Activated CD8-positive, alpha-beta memory T cell treated with anti-CD3 and anti-CD28 coated beads, Interleukin-2, amount 50 U/mL, for 48 hours (primary cell): ENCODE measurements at regions not wholly inside any gene's neighbourhood (a gene's known extent, or its start where the extent isn't known, plus 50 kb on each side); places are given as distances from the start of the nearest gene placed in this dataset.
"Not testable (repeated sequence)": the region's sequence is repeated elsewhere in the genome, so short reads cannot be mapped to it uniquely, and the experiment has no call there.

Experiments used
- DNase-seq: peaks from one replicate; pipeline ENCODE4 v3.0.0-alpha.2; 2020

DNA sequence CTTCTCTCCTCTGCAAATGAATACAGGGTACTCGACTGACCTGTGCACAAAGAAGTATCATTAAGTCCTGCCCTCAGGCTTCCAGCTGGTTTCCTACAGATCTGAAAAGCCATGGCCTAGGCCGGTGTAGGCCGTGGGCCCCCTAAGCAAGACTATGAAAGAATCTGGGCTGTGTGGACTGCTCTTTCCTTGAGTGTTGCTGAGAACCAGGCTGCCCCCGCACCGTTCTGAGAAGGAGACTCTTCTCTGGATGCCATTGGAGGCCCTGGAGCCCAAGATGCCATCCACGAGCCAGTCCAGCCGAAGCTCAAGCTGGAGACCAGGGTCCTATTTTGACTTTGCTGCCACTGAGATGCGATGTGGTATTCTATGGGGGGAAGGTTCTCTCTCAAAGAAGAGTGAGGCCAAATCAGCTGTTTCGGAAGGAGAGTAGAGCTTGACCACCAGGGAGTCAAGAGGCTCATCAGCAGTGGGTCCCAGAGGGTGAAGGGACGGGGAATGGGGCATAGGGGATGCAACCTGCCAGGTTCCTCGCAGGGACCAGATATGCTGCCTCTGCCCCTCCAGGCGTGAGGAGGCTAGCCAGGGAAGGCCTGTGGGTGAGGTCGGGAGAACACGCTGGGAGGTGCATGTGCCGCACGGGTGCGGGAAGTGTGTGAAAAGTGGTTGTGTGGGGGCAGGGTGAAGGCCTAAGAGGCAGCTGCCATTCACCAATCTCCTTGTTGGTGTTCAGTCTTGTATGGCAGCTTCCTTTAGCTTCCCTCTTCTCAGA, 96.4 kb upstream of the B3GAT1 start:
- peak; percentile 22 for DNase-seq

DNA sequence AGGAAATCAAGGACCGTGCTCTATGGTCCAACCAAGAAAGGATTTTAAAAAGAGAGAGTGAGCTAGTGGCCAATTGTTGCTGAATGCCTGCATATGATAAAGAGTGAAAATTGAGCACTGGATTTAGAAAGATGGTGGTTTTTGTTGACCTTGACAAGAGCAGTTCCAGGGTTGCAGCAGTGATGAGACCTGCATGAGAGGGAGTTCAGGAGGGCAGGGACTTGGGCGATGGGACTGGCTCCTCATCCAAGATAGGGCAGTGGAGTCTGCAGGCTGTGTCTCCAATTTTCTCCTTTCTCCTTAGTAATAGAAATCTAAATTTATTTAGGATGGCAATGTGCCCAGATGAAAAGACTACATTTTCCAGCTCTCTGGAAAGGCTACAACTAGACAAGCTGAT, 94.0 kb upstream of the B3GAT1 start:
- DNase-seq: no peak

DNA sequence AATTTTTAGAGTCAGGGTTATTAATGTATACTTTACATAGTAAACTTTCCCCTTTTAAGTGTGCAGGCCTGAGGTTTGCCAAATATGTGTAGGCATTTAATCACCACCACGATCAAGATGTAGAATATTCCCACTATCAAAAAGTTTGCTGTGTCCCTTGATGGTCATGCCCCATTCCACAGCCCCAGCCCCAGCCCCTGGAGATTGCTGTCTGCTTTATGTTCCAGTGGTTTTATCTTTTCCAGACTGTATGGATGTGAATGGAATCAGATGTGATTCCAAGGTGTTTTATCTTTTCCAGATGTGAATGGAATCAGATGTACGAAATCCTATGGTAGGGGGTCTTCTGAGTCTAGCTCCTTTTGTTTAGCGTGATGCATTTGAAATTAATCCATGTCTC, 93.1 kb upstream of the B3GAT1 start:
- no peak for DNase-seq

DNA sequence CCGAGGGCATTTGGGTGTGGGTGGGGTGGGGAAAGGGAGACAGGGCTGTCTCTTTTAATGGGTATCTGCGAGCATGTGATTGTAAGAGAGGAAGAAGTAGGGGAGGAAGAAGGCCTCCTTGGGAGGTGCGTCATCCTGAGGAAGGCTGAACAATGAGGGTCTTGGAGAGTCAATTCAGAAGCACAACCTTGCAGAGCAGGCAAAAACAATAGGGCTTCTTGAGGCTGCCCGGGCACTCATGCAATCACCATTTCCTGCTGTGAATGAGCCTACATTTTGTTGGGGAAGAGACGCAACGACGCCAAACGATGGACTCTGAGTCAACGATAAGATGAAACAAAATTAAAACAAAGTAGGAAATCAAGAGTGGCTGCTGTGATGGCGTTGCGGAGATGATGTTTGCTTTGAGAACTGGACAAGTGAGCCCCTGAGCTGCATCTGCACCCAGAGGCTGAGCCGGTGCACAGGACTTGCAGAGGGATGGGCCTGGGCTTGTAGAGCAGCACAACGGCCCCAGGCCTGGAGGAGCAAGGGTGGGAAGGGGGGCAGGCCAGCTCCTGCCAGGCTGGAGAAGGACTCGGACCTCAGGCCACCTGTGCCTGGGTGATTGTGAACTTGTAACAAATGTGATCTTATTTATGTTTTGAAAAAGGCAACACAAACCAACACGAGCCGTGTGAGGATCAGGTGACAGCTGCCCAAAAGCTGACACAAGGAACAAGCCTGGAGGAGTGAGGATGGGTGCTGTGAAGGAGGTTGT, 92.3 kb upstream of the B3GAT1 start:
- no peak for DNase-seq

DNA sequence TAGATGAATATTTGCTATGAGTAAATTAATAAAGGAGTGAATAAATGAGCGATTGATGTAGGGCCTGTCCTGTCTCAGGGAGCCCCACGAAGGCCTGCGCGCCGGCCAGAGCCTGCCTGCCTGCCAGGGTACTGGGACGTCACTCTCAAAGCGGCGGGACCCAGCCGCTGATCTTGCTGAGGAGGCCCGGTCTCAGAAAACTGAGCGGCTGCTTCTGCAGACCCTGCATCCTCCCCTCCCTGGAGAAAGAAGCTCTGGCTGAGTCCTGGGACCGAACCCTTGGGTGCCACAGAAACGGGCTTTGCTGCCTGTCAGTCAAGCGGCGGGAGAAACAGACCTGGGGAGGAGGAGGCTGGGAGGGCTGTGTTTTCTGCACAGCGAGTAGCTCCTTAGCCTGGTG, 91.6 kb upstream of the B3GAT1 start:
- DNase-seq: no peak

DNA sequence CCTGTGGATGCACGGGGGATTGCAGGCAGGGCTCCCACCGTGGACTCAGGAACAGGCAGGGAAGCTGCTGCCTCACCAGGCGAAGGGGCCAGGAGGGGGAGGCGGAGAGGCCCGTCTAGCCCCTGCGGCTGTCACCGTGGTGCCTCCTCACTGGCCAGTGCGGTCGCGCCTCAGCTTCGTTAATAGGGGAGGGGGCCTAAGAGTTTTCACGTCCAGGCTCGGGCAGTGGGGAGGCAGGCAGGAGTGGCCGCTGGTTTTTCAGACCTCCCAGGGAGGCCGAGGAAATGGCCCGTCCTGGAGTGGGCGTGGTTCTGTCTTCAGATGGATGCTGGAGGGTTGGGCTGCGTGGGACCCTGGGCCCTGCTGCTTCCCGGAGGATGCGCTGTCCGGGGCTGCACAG, 91.1 kb upstream of the B3GAT1 start:
- DNase-seq: no peak

DNA sequence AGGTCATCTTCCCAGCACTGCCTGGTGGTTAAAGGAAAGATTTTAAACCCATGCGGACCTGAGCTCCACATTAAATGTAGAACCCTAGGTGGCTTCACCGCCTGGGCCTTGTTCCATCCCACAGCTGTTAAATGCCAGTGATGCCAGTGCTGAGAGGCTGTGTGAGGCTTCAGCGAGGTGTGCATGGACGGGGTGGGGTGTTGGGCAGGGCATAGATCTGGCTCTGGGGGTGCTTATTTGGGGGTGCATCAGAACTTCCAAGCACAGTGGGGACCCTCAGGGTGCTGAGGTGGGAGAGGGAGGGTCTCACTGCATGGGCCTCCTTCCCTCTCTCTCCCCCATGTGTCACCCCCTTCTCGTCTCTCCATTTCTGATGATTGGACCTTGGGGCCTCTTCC, 90.1 kb upstream of the B3GAT1 start:
- peak; percentile 18 for DNase-seq

DNA sequence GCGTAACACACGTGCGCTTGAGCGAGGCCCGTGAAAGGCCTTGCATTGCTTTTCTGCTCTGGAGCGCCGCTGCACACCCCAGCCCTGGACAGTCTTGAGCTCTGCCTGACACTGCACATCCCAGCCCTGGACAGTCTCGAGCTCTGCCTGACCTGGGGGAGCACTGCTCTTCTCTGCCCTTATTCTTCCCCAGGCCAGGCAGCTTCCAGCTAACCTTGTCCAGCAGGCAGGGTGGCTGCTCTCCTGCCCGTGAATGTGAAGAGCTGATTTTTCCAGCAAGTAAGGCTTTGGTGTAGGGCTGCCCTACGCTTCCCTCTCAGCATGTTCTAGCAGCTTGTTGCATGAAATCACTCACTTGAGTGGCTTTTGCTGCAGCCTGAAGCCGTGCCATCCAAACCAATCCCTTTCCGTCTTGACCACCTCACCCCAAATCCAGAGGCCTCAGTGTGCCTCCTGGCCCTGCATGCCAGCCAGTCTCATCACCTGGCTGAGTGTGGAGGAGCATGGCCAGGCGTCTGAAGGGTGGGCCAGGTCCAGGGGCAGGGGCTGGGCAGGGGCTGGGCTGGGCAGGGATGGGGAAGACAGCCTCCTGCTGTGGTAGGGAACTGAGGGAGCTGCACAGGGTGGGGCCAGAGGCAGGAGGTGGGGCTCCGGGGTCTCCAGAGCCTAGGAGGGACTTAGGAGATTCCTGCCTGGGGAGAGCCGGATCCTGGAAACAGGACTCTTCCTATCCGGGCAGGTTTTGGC, 89.5 kb upstream of the B3GAT1 start:
- no peak for DNase-seq

DNA sequence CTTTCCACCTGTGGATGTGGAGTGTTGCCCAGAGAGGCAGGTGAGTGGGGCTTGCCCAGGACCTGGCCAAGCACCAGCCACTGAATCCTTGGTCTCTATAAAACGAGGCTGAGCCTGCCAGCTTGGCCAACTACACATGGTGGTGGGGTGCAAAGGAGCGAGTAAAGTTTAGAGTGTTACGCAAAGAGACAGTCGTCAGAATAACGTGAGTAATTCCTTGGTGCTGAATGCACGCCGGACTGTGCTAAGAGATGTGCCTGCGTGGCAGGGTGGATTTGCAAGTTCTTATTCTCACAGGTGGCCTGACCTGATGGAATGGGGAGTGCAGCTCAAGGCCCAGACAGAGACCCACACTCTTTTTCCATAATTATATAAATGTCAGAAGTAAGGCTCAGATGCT, 88.6 kb upstream of the B3GAT1 start:
- DNase-seq: no peak

DNA sequence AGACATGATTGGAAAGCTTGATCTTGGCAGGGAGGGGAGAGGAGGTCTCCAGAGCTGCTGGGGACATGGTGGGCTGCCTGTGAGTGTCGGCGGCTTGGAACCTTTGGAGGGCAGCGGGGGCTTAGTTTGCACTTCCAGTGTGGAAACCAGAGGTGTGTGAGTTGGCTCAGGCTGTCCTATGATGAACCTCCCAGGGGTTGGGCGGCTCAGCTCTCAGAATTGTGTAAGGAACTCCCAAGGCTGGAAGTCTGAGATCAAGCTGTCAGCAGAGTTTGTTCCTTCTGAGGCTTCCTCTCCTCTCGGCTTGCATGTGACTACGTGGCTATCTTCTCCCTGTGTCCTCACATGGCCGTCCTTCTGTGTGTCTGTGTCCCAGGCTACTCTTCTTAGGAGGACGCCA, 87.9 kb upstream of the B3GAT1 start:
- no peak for DNase-seq

DNA sequence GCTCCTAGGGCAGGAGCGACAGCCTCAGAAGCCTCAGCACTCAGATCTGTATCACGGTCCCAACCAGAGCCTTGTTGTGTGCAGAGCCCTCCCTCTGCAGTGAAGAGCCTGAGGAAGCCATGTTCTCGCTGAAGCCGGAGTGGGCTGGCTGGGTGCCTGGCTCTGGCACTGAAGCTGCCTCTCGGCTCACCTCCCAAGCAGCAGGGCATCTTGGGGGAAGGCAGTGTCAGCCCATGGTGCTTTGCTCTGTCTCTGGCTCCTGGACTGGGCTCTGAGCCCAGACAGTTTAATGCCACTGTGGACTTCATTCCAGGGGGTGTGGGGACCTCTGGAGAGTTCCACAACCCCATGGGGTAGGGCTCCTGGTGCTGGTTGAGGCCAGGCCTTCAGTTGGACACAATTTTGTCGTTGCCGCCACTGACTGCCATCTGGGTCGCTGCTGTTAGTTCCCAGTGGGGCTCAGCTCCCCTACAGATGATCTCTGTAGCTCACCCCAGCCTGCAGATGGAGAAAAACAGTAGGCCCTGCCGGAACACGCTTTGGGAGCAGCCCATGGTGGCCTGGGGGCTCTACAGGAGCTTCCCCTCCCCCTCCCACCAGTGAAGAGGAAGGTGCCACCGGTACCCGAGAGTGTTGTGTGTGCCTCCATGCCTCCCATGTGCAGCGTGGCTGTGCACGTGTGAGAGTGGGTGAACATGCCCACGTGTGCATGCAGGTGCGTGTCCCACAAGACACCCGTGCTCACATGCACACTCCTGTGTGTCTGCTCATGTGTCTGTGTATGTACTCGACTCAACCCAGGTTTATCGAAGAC, 86.5 kb upstream of the B3GAT1 start:
- no peak for DNase-seq

DNA sequence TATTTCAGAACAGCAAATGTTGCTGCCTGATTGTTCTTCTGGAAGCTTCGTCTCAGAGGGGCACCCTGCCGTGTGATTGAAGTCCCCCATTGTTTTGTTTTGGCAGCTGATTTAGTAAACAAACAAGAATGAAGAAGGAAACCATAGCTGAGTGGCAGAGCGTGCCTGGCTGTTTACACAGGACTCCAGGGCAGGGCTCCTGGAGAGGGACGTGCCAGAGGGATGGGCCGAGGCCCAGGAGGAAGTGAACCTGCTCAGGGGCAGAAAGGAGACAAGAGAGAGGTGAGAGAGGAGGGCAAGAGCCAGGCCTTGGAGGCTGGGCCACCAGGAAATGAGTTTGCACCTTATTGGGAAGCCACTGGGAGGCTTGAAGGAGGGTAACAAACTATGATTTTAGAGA, 85.5 kb upstream of the B3GAT1 start:
- no peak for DNase-seq

DNA sequence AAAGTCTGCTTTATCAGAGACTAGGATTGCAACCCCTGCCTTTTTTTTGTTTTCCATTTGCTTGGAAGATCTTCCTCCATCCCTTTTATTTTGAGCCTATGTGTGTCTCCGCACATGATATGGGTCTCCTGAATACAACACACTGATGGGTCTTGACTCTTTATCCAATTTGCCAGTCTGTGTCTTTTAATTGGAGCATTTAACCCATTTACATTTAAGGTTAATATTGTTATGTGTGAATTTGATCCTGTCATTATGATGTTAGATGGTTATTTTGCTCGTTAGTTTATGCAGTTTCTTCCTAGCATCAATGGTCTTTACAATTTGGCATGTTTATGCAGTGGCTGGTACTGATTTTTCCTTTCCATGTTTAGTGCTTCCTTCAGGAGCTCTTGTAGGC, 84.0 kb upstream of the B3GAT1 start:
- DNase-seq: not testable (repeated sequence)

DNA sequence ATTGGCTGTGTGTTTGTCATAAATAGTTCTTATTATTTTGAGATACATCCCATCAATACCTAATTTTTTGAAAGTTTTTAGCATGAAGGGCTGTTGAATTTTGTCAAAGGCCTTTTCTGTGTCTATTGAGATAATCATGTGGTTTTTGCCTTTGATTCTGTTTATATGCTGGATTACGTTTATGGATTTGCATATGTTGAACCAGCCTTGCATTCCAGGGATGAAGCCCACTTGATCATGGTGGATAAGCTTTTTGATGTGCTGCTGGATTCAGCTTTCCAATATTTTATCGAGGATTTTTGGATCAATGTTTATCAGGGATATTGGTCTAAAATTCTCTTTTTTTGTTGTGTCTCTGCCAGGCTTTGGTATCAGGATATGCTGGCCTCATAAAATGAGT, 82.4 kb upstream of the B3GAT1 start:
- DNase-seq: not testable (repeated sequence)

DNA sequence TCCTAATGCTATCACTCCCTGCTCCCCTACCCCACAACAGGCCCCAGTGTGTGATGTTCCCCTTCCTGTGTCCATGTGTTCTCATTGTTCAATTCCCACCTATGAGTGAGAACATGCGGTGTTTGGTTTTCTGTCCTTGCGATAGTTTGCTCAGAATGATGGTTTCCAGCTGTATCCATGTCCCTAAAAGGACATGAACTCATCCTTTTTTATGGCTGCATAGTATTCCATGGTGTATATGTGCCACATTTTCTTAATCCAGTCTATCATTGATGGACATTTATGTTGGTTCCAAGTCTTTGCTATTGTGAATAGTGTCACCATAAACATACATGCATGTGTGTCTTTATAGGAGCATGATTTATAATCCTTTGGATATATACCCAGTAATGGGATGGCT, 80.4 kb upstream of the B3GAT1 start:
- DNase-seq: not testable (repeated sequence)

DNA sequence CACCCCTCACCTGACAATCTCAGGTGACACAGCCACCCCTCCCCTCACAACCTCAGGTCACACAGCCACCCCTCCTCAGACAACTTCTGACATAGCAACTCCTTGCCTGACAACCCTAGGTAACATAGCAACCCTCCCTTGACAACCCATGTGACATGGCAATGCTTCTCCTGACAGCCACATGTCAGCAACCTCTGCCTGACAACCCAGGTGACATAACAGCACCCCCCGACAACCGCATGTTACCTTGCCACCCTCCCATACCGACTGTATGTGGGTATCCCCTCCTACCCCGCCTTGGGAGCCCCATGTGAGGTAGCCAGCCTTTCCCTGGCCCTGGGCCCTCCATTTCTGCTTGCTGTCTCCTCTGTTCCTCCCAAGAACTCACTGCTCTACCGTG, 77.7 kb upstream of the B3GAT1 start:
- DNase-seq: peak; percentile 26

DNA sequence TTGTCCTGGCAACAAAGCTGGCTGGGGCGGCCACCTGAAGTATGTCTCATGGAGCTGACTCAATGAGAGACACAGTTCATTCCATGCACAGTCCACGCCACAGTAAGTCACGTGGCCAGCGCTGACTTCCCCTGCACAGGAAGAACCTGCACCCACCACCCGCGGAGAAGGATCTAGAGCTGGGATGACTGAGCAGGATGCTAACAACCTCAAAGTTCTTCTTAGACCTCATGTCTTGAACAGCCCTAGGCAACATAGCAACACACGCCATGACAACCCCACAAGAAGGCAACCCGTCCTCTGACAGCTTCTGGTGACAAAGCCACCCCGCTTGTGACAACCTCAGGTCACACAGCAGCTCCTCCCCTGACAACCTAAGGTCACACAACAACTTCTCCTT, 76.9 kb upstream of the B3GAT1 start:
- DNase-seq: peak; percentile 33

DNA sequence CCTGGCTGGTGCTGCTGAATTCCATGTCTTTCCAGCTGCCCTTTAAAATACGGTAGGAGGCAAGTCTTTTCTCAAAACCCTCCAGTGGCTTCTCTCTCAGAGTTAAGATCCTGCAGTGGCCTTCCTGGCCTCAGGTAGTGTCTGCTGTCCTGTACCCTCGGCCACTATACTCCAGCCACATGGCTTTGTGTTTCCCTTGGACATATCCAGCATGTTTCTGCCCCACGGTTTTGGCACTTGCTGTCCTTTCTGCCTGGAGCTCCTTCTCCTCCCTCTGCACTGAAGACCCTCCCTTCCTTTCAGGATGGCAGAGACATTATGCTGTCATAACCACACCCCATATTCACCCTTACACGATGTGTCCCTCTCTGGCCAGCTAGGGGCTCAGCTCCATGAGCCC, 76.5 kb upstream of the B3GAT1 start:
- no peak for DNase-seq

DNA sequence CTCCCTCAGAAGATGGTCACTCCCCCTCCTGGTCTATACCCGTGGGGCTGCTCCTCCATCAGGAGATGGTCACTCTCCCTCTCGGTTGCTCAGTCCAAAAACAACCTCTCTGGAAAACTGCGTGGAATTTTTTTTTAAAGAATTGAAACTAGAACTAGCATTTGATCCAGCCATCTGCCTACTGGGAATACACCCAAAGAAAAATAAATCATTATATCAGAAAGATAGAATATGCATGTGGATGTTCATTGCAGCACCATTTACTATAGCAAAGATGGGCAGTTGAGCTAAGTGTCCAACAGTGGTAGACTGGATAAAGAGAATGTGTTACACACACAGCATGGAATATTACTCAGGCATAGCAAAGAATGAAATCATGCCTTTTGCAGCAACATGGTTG, 75.7 kb upstream of the B3GAT1 start:
- DNase-seq: no peak

DNA sequence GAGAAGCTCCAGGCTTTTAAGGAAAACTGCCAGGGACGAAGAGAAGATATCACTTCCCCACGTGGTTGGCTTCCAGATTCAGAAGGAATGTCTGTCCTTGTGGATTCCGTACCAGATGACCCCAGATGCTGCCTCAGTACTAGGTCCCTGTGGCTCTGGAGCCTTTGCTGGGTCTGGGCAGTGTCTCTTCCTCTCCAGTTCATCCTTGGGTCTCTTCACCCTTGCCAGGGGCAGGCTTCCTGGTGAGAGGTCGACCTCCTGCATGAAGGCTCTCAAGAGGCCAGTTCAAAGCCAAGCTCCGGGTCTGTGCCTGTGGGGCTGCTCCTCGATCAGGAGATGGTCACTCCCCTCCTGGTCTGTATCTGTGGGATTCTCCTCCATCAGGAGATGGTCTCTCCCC, 74.7 kb upstream of the B3GAT1 start:
- peak; percentile 40 for DNase-seq

DNA sequence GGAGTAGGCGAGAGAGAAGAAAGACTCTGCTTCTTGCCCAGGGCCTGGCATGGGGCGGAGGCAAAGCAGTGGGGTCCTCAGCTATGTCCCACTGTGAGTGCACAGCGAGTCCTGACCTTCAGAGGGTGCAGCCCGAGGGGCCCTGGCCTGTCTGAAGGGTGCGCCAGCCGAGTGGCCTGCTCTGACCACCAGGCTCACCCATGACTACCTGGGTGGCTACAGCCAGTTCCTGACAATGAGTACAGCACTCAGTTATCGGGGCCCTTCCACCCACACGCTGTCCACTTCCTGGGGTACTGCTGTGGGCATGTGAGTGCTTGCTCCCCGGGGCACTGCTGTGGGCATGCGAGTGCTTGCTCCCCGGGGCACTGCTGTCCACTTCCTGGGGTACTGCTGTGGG, 74.1 kb upstream of the B3GAT1 start:
- peak; percentile 25 for DNase-seq

DNA sequence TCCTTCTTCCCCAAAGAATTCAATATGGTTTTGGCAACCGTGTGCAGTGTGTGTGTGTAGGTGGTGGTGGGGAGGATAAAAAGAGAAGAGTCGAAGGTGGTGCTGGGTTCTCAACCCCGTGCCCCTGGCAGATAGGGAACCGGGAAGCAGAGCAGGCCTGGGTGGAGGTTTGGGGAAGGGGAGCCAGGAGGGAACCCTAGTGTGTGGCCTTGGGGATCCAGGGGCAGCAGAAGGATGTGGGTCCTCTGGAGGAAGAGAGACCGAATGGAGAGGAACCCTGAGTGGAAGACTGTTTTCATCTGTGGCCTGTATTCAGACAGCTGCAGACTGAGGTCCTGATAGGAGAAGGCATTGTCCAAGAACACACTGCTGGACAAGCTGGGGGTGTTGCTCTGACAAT, 73.3 kb upstream of the B3GAT1 start:
- DNase-seq: no peak

DNA sequence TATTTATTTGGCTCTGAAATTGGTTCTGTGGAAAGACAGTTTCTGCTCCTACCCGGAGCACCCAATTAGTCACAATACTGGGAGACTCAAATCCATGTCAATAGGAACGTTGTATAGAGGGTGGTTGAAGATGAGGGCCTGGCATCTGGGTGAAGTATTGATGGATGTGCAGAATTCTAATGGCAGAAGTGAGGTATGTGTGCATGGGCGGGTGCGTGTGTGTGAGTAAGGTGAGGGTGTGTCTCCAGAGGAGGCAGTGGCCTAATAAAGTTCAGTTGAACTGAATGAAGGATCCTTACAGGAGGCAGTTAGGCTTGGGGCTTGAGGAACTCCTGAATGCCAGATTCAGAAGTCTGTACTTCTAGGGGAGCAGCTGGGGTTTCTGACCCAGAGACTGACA, 71.8 kb upstream of the B3GAT1 start:
- DNase-seq: no peak
